ENCODE measurements at regions not wholly inside any gene's neighbourhood (a gene's known extent, or its start where the extent isn't known, plus 50 kb on each side); places are given as distances from the start of the nearest gene placed in this dataset.
"Not testable (repeated sequence)": the region's sequence is repeated elsewhere in the genome, so short reads cannot be mapped to it uniquely, and the experiment has no call there.

- DNase-seq = no peak
Measured at GRCh38 chr4:59615316-59615715, 1584.8 kb upstream of the ADGRL3 start.

- no peak for DNase-seq
Measured at GRCh38 chr4:59629348-59629747, 1570.8 kb upstream of the ADGRL3 start.

- DNase-seq = no peak
Measured at GRCh38 chr4:59630235-59630634, 1569.9 kb upstream of the ADGRL3 start.

- no peak for DNase-seq
Measured at GRCh38 chr4:59630922-59631321, 1569.2 kb upstream of the ADGRL3 start.

GRCh38 chr4:59637596-59637995 is 1562.5 kb upstream of the ADGRL3 start:
- no peak for DNase-seq

GRCh38 chr4:59643682-59644081 is 1556.4 kb upstream of the ADGRL3 start:
- no peak for DNase-seq

GRCh38 chr4:59644765-59645164 is 1555.4 kb upstream of the ADGRL3 start:
- no peak for DNase-seq

- no peak for DNase-seq
Measured at GRCh38 chr4:59646082-59646481, 1554.0 kb upstream of the ADGRL3 start.

- DNase-seq = no peak
Measured at GRCh38 chr4:59647011-59647410, 1553.1 kb upstream of the ADGRL3 start.

GRCh38 chr4:59647500-59647899 is 1552.6 kb upstream of the ADGRL3 start:
- DNase-seq = no peak

- no peak for DNase-seq
Measured at GRCh38 chr4:59650861-59651260, 1549.3 kb upstream of the ADGRL3 start.

GRCh38 chr4:59655996-59656395 is 1544.1 kb upstream of the ADGRL3 start:
- no peak for DNase-seq

- DNase-seq = peak; percentile 6
Measured at GRCh38 chr4:59664771-59665170, 1535.4 kb upstream of the ADGRL3 start.

GRCh38 chr4:59666645-59667044 is 1533.5 kb upstream of the ADGRL3 start:
- no peak for DNase-seq

- DNase-seq = no peak
Measured at GRCh38 chr4:59671037-59671436, 1529.1 kb upstream of the ADGRL3 start.

GRCh38 chr4:59676389-59676788 is 1523.7 kb upstream of the ADGRL3 start:
- no peak for DNase-seq

GRCh38 chr4:59676992-59677391 is 1523.1 kb upstream of the ADGRL3 start:
- not testable (repeated sequence) for DNase-seq

- DNase-seq = no peak
Measured at GRCh38 chr4:59685626-59686025, 1514.5 kb upstream of the ADGRL3 start.

GRCh38 chr4:59689149-59689548 is 1511.0 kb upstream of the ADGRL3 start:
- no peak for DNase-seq

GRCh38 chr4:59695355-59696053 is 1504.6 kb upstream of the ADGRL3 start:
- DNase-seq = no peak

GRCh38 chr4:59698041-59698440 is 1502.1 kb upstream of the ADGRL3 start:
- no peak for DNase-seq

GRCh38 chr4:59700651-59701050 is 1499.5 kb upstream of the ADGRL3 start:
- DNase-seq = no peak

- no peak for DNase-seq
Measured at GRCh38 chr4:59704616-59705015, 1495.5 kb upstream of the ADGRL3 start.

- DNase-seq = no peak
Measured at GRCh38 chr4:59712470-59712869, 1487.7 kb upstream of the ADGRL3 start.

GRCh38 chr4:59724286-59724685 is 1475.8 kb upstream of the ADGRL3 start:
- not testable (repeated sequence) for DNase-seq
